UCSD-AML1 (cell line): ENCODE measurements at regions not wholly inside any gene's neighbourhood (a gene's known extent, or its start where the extent isn't known, plus 50 kb on each side); places are given as distances from the start of the nearest gene placed in this dataset.
"Not testable (repeated sequence)": the region's sequence is repeated elsewhere in the genome, so short reads cannot be mapped to it uniquely, and the experiment has no call there.

ENCODE experiments used
- DNase-seq: peaks from one replicate; lab custom pipeline; 2025; ENCODE audit not compliant: unreplicated experiment; lab: John Stamatoyannopoulos, UW

DNA sequence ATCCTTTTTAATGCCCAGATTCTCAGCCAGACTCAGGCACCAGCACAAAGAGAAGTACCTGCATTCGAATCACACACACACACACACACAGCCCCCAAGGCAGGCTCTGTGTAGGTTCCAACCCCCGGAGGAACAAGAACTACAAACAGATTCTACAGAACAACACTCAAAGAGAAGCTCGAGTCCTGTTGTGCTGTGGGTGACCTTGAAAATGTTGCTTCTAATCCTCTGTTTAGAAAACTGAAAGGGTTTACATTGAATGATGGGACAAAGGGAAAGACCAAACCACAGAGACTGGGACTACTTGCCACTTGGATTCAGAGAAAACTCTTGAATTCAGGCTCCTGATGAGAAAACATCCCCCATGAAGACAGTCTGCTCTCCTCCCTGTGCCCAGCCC, 568.8 kb upstream of the C16orf82 start:
- no peak for DNase-seq

DNA sequence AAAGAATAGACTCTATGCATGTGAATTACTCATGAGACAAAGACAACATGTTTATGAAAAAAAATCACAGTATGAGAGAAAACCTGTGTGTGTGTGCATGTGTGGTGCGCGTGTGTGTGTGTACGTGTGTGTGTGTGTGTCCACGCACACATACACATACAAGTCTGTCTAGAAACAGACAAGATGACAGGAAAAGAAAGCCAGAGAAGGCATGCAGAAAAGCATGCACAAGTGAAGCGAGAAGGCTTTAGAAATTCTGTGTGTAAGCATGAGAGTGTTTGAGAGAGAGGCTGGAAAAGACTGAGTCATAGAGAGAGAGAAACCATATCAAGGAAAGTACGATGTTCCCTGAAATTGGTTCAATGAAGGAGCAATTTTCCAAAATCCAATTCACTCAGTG, 566.4 kb upstream of the C16orf82 start:
- no peak for DNase-seq

DNA sequence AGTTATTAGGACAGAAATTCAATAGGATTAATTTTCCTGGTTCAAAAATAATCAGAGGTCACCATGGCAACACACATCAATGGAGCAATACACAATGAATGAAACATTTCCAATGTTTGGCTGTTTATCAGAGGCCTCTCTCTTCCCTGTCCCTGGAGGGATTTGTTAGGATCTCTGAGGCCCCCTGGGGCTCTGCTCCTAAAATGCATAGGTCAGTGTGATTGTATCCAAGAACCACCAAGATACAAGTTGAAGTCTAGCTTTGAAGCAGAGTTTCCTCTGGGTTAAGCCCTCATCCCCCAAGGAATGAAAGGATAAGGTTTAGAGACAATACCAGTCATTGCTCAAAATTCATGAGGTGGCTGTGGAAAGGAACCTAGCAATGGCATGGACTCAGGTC, 561.2 kb upstream of the C16orf82 start:
- no peak for DNase-seq

DNA sequence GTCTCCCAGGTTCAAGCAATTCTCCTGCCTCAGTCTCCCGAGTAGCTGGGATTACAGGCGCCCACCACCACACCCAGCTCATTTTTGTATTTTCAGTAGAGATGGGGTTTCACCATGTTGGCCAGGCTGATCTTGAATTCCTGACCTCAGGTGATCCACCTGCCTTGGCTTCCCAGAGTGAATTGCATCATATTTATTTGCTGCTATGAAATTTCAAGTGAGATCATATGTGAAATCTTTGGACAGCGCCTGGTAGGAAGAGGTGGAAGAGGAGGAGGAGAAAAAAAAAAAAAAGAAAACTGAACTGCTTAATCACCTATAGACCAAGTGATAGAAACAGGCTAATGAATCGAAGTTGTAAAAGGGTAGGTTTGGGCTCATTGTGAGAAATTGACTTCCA, 557.8 kb upstream of the C16orf82 start:
- not testable (repeated sequence) for DNase-seq

DNA sequence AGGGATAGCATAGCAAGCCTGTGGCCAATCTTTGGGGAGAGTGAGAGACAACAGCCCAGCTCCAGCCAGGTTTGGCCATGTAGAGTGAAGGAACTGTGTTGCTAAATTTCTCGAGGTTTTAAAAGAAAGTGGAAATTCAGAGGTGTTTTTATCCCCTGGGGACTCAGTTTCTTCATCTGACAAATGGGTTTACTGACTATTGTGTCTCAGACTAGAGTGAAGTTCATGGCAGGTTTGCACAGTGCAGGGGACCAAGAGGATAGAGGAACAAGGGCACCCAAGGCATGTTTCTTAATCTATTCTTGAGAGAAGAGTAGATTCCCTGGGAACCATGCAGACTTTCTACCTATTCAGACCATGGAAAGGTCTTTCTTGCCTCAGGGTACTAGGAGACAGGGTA, 555.8 kb upstream of the C16orf82 start:
- no peak for DNase-seq

DNA sequence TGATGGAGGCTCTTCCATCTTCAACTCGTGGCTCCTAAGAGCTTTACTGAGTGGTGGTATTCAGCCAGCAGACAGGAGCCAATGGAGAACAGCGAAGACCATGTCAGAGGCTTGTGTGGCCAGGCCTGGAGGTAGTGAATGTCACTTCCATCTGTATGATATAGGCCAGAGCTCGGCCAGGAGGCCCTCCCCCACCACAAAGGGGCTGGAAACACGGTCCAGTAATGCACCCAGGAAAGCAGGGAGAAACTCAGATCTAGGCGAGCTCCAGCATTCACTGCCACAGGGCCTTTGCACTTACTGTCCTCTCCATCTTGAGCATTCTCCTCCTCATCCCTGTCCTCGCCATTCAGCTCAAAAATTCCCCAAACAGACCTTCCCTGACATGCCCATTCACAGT, 555.3 kb upstream of the C16orf82 start:
- DNase-seq, result no peak

DNA sequence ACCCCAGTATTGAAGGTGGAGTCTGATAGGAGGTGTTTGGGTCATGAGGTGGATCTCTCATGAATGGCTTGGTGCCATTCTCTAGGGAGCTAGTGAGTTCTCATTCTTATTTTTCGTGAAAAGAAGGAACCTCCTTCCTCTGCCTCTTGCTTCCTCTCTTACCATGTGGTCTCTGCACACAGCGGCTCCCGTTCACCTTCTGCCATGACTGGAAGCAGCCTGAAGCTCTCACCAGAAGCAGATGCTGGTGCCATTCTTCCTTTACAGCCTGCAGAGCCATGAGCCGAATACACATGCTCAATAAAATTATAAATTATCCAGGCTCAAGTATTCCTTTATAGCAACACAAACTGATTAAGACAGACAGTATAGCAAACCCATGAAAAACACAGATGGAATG, 545.1 kb upstream of the C16orf82 start:
- DNase-seq, result no peak

DNA sequence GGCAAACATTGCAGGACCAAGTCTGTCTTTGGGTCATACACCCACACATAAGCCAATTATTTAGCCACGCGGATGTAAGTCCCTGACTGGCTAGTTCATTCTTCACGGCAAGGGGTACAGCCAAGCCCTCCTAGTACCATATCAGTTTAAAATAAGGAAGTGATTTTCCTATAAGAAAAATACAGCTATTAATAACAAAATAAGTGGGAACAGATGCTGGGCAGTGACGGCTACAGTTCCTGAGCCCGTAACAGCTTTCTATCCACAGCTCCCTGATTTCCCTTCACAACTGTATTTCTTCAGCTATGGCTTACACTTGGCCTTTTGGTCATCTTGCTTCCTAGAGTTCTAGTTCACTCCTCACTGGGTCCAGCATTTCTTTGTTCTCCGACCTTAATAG, 542.4 kb upstream of the C16orf82 start:
- DNase-seq, result no peak

DNA sequence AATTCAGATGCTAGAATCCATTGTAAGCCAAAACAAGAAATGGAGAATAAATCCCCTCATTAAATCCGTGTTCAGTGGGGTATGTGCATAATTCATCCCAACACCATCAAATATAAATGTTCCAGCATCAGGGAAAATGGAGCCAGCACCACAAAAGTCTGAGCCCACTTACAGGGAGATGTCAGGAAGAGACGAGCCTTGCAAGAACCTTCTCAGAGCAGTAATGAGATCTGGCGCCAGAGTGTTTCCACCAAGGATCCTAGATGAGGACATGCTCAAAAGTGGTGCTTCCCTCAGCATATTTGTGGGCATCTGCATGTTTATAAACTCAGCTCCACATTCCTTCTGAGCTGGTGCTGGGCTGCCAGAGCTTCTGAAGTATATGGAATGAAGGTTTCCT, 541.9 kb upstream of the C16orf82 start:
- no peak for DNase-seq

DNA sequence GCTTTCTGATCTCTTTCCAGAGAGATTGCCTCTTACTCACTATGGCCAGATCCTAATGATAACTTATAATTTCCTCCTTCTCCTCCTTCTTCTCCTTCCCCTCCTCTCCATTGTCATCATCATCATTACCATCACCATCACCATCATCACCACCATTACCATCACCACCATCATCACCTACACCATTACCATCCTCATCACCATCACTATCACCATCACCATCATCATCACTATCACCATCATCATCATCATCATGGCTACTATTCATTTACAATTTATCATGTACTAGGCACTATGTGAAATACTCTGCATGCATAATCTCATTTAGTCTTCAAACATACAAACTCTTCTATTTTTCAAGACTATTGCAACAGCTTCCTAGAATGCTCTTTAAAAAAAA, 540.9 kb upstream of the C16orf82 start:
- no peak for DNase-seq

DNA sequence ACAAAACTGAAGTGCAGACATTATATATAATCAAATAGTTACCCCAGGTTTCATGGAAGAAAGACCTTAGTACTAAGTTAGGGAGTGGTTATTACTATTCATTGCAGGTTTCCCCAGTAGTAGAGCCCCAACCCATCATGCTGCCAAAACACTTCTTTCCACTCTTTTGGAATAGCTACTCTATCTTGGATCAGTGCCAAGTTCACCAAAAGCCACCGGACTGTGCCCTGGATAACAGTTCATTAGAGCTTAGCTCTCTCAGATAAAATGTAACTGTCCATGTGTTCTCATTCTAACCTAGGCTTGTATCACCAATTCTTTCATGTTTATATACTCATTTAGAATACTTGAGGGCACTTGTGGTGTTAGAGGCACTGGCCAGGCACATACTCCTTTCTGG, 540.1 kb upstream of the C16orf82 start:
- DNase-seq, result no peak

DNA sequence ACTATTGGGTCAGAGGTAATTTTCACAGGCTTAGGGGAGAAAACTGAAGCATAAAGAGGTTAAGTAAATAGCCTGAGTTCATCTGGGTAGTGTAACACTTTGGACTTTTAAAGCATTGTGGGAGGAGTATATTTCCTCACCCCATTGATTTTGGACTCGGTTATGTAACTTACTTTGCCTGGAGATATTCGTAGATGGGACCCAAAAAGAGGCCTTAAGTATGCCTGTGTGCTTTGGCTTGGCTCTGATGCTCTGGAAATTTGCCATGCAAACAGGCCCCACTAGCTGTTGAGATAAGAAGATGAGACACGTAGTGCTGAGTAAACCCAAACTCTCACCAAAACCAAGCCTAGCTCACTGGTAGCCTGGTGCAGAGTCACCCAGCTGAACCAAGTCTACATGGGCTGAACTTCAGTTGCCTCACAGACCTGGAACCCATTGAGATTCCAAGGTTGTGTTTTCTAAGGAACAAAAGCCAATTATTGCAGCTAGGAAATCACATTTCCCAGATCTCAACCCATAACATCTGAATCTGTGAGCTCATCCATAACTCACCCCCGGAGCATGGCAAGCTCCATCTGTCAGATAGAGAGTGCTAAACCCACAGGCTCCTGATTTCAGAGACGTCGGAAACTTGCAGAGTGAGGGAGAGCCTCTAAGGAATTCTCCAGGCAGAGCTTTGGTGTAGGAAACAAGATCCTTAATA, 536.0 kb upstream of the C16orf82 start:
- DNase-seq, result no peak

DNA sequence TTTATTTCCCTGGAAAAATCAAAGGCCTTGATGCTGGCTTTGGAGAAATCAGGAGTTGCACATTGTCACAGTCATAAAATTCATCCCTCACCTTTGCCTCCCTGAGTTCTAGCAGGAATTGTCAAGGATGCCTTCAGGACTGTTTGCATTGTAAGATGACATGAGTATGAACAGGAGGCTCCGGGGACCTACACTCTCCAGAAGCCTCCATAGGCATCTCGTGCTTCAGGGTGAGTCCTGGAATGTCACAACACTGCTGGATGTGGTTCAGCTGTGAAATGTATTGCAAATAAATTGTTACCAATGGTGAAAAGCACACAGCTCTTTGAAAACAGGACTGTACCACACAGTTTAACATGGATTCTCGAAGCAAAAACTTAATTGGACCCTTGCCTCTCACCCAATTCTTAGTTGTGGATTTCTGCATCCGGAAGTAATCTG, 535.4 kb upstream of the C16orf82 start:
- DNase-seq, result no peak

DNA sequence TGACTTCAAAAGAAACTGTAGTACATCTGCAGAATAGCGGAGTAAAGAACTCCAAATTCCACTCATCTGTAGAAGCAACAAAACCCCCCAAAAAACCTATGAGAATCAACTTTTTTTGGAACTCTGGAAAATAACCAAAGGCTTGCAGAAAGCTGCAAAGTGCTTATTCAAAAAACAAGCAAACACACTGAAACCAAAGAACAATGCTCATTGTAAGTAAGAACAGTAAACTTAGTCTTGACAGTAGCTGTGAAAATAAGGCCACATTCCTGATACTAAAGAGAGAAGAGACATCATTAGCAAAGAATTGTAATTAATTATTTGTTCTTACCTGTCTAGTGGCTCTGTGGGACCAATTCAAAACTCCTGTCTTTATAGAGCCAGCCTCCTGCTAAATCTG, 534.3 kb upstream of the C16orf82 start:
- no peak for DNase-seq

DNA sequence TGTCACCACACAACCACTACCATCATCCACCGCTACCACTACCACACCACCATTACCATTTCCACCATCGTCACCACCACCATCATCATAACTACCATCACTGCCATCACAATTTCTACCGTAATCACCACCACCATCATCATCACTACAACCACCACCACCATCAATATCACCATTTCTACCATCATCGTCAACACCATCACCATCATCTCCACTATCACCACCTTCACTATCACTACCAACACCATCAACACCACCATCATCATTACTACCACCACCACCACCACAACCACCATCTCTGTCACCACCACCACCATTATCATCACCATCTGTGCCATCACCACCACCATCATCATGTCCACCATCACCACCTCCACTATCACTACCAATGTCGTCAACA, 524.5 kb upstream of the C16orf82 start:
- no peak for DNase-seq

DNA sequence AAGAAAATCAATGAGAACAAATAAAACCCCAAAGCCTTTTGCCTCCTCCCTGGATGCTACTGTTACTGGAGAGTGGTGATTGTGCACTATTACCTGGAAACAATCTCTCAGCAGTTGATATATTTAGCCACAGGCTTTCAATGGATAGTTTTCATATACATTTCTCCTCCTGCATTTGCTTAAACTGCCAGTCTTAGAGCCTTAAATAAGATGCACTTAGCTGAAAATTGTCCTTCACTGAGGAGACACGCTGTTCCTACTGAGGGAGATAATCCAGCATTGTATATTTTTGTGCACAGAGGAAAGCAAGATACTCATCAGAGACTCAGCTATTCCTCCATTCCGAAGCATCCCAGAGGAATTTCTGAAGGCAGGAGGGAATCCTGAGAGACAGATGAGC, 520.2 kb upstream of the C16orf82 start:
- DNase-seq, result no peak

DNA sequence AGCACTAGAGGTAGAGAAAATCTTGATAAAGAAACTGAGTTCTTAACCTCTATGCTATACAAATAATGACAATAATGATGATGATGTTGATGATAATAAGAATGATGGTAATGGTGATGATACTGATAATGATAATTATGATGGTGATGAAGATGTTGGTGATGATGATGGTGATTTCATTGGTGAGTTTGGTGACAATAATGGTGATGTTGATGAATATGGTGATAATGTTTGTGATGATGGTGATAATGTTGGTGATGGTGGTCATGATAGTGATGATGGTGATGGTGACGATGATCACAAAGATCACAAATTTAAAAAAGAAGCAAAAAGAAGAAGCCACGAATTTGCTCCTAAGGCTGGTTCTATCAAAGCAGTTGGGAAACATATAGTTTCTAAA, 519.0 kb upstream of the C16orf82 start:
- DNase-seq, result no peak

DNA sequence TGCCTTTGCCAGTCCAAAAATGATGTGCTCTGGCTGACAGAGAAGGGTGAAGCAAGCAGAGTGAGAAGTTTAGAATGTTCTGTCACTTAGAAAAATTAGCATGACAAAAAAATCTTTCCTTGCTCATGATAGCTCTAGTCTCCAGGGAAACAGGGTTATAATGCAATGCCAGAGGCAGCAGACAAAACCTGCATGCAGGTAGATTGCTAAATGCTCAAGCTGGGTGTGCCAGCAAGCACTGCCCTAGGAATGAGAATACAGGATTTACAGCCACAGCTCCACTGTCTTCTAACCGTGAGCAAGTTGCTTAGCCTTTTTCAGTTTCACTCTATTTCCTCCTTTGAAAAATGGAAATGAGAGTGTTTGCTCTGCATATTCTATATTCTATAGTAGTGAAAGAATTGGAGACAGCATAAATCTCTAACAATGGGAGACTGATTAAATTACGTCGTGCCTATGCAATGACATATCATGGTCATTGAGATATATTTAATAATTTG, 516.6 kb upstream of the C16orf82 start:
- DNase-seq, result no peak

DNA sequence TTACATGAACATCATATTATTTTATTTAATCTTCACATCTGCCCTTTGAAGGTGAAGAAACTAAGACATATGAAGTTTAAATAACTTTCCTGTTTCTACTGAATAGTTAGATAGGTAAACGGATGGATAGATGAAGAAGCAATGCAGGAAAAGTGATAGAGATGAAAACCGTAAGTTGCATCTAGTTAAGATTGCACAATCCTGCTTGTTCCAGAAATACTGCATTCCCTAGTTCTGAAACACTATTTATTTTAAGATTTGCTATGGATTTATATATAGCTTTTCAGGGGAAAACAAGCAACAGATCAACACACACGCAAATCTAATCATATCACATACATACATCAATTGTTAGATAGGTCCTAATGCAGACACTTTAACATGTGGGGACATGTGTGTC, 512.7 kb upstream of the C16orf82 start:
- DNase-seq, result no peak

DNA sequence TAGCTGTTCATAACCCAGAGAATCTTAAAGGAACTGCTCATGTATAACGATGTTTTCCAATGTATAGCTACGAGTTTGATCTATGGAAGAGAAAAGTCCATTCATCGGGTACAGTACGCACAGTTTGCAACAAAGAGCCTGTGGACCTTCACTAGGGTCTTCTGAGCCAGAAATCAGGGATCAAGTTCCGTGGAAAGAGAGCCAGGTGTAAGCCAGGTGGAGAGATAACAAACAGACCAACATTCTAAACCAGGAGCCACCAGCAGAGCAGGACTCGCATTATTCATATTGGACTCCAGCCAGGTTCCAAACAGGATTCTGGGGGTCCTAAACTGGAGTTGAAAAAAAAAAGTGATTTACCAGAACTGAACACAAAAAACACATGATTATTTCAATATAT, 505.4 kb upstream of the C16orf82 start:
- no peak for DNase-seq

DNA sequence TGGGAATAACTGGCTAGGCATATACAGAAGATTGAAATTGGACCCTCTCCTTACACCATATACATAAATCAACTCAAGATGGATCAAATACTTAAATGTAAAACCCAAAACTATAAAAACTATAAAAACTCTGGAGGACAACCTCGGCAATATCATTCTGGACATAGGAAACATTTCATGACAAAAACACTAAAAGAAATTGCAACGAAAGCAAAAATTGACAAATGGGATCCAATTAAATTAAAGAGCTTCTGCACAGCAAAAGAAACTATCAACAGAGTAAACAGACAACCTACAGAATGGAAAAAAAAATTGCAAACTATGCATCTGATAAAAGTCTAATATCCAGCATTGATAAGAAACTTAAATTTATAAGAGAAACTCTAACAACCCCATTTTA, 503.7 kb upstream of the C16orf82 start:
- no peak for DNase-seq

DNA sequence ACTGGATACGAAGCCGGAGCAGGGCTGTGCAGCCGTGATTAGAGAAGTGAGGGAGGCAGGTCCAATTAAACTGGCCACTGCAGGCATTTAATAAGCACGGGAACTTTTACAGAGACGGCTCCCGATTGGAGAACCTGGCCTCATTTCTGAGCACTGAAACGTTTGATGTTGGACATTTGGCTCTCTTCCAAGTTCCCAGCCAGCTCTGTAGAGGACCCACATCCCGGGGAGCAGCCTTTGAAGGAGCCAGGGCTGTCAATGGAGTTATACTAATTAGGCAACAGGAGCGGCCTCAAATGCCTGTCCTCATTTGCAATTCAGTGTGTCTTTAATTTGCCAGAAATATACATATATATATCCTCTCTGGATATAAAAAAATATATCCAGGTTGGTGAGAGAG, 499.4 kb upstream of the C16orf82 start:
- no peak for DNase-seq

DNA sequence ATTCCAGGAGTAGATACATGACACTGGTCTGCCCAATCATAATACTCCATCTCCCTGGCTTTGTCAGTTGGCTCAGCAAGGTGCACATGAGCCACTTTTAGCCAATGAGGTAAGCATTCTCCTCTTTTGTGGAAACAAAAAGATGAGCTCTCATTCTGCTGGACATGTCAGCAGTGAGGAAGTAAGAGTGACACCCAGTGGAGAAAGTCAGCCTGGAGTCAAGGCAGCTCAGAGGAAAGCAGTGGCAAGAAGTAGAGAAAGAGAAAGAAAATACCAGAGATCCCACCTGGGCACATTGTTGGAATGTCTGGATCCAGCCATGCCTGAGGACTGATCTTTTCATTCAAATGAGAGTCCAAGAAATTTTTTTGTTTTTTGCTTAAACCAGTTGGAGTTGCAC, 496.9 kb upstream of the C16orf82 start:
- no peak for DNase-seq
